Osteoblast (primary cell): ENCODE measurements at regions not wholly inside any gene's neighbourhood (a gene's known extent, or its start where the extent isn't known, plus 50 kb on each side); places are given as distances from the start of the nearest gene placed in this dataset.
A peak's percentile ranks its signal among the peaks of the same experiment; 100 is the strongest.
"Not testable (repeated sequence)": the region's sequence is repeated elsewhere in the genome, so short reads cannot be mapped to it uniquely, and the experiment has no call there.

Experiments
- DNase-seq: peaks from one replicate; pipeline ENCODE4 v3.0.0; 2011; ENCODE audit warnings: low spot score, mixed read lengths; ENCODE audit not compliant: insufficient read length; ENCODE audit errors: missing footprints
- H2AFZ ChIP-seq: 2 replicates; pipeline ENCODE4 v1.6.0; 2011; ENCODE audit warnings: mild to moderate bottlenecking, low read length
- H3K27ac ChIP-seq: 2 replicates; pipeline ENCODE4 v1.5.1; 2011; ENCODE audit warnings: mild to moderate bottlenecking, low read depth, low read length, moderate library complexity
- H3K27me3 ChIP-seq: 2 replicates; pipeline ENCODE4 v1.6.0; 2012; ENCODE audit warnings: mild to moderate bottlenecking, control low read depth, inconsistent platforms, low read length, moderate library complexity; ENCODE audit not compliant: insufficient read depth
- H3K36me3 ChIP-seq: 2 replicates; pipeline ENCODE4 v1.5.1; 2011; ENCODE audit warnings: mild to moderate bottlenecking, low read length, control low read depth, moderate library complexity; ENCODE audit not compliant: insufficient read depth
- H3K4me1 ChIP-seq: 2 replicates; pipeline ENCODE4 v1.5.1; 2011; ENCODE audit warnings: mild to moderate bottlenecking, low read length, control low read depth, moderate library complexity; ENCODE audit not compliant: insufficient read depth
- H3K4me2 ChIP-seq: 2 replicates; pipeline ENCODE4 v1.6.0; 2011; ENCODE audit warnings: mild to moderate bottlenecking, low read length; ENCODE audit not compliant: insufficient read depth
- H3K4me3 ChIP-seq: fragments of 200-600 bp; sonication (generic); 3 replicates; pipeline ENCODE4 v1.5.1; 2012; ENCODE audit warnings: mild to moderate bottlenecking, low read length, inconsistent platforms; ENCODE audit not compliant: insufficient read depth
- H3K79me2 ChIP-seq: 2 replicates; pipeline ENCODE4 v1.6.0; 2012; ENCODE audit warnings: mild to moderate bottlenecking, low read length, control low read depth, inconsistent platforms; ENCODE audit not compliant: insufficient read depth
- H3K9me3 ChIP-seq: 2 replicates; pipeline ENCODE4 v1.5.1; 2011; ENCODE audit warnings: low read depth, low read length, control low read depth
- H4K20me1 ChIP-seq: 2 replicates; pipeline ENCODE4 v1.6.0; 2012; ENCODE audit warnings: mild to moderate bottlenecking, low read length, control low read depth; ENCODE audit not compliant: insufficient read depth
- CTCF ChIP-seq: IDR thresholded peaks from 2 replicates; pipeline ENCODE4 v1.5.1; 2011; ENCODE audit warnings: mild to moderate bottlenecking, low read depth, low read length, moderate library complexity; ENCODE audit errors: extremely low read depth

DNA sequence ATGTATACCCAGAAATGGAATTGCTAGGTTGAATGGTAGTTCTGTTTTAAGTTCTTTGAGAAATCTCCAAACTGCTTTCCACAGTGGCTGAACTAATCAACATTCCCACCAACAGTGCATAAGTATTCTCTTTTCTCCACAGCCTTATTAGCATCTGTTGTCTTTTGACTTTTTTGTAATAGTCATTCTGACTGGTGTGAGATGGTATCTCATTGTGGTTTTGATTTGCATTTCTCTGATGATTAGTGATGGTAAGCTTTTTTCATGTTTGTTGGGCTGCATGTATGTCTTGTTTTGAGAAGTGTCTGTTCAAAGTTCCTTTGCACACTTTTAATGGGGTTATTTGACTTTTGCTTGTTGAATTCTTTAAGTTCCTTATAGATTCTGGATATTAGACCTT lies 52.4 kb upstream of the EHHADH start:
- not testable (repeated sequence) for H2AFZ ChIP-seq, H4K20me1 ChIP-seq, H3K79me2 ChIP-seq, H3K27me3 ChIP-seq, DNase-seq, H3K4me2 ChIP-seq, H3K4me1 ChIP-seq, H3K4me3 ChIP-seq, H3K27ac ChIP-seq, H3K9me3 ChIP-seq, H3K36me3 ChIP-seq

GRCh38 chr3:185306847-185307246 lies 53.0 kb upstream of the EHHADH start:
- no peak for DNase-seq
- H2AFZ ChIP-seq, result no peak overlapping the region
- H3K27ac ChIP-seq, result no peak overlapping the region
- no peaks in the 10 kb centered on the region for H3K9me3 ChIP-seq
- no peaks in the 10 kb centered on the region for H3K27me3 ChIP-seq
- peaks cover 4% of the 10 kb centered on the region for H4K20me1 ChIP-seq
- H3K36me3 ChIP-seq, result peaks cover 3% of the 10 kb centered on the region
- H3K4me3 ChIP-seq, result no peak overlapping the region
- no peaks in the 10 kb centered on the region for H3K4me1 ChIP-seq
- no peaks in the 10 kb centered on the region for H3K79me2 ChIP-seq
- TF ChIP-seq CTCF, result no peak
- no peak overlapping the region for H3K4me2 ChIP-seq

- H3K4me1 ChIP-seq, result no peaks in the 10 kb centered on the region
- no peak overlapping the region for H2AFZ ChIP-seq
- peak; percentile 84 for TF ChIP-seq CTCF
- H3K27me3 ChIP-seq, result no peaks in the 10 kb centered on the region
- H4K20me1 ChIP-seq, result peaks cover 4% of the 10 kb centered on the region
- no peak overlapping the region for H3K4me3 ChIP-seq
- no peaks in the 10 kb centered on the region for H3K79me2 ChIP-seq
- no peak overlapping the region for H3K4me2 ChIP-seq
- DNase-seq, result peak; percentile 69
- H3K9me3 ChIP-seq, result no peaks in the 10 kb centered on the region
- peaks cover 3% of the 10 kb centered on the region for H3K36me3 ChIP-seq
- no peak overlapping the region for H3K27ac ChIP-seq
These were observed 54.4 kb upstream of the EHHADH start for GRCh38 chr3:185308126-185308754.

DNA sequence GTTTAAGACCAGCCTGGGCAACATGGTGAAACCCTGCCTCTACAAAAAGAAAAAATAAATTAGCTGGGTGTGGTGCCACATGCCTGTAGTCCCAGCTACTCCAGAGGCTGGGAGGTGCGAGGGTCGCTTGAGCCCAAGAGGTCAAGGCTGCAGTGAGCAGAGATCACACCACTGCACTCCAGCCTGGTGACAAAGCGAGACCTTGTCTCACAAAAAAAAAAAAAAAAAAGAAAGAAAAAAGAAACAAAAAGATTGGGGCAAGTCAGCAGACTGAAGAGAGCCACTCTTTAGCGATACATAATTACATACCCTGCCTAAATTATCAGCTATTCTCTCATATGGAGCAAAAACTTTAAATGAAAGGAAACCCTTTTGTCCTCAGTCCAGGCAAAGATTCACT lies 53.6 kb upstream of the MAP3K13 start:
- Histone ChIP-seq H3K4me1 (no peaks in the 10 kb centered on the region), H3K9me3 (no peaks in the 10 kb centered on the region), H3K4me2 (no peak overlapping the region), H3K27me3 (no peaks in the 10 kb centered on the region), H3K79me2 (no peaks in the 10 kb centered on the region), H3K4me3 (no peak overlapping the region), H4K20me1 (peaks cover 4% of the 10 kb centered on the region), H3K36me3 (peaks cover 3% of the 10 kb centered on the region), H2AFZ (no peak overlapping the region), H3K27ac (no peak overlapping the region)
- no peak for DNase-seq
- no peak for TF ChIP-seq CTCF
